Gastroesophageal sphincter (tissue), 3 donors: ENCODE measurements at regions not wholly inside any gene's neighbourhood (a gene's known extent, or its start where the extent isn't known, plus 50 kb on each side); places are given as distances from the start of the nearest gene placed in this dataset.
"Not testable (repeated sequence)": the region's sequence is repeated elsewhere in the genome, so short reads cannot be mapped to it uniquely, and the experiment has no call there.

Source experiments
- POLR2A ChIP-seq, 2 donors: fragments of 450-650 bp; IDR thresholded peaks; one replicate each; pipeline ENCODE4 v1.6.1; 2017; ENCODE audit warnings: antibody characterized with exemption in 2 of 2, mild to moderate bottlenecking in 2 of 2, moderate library complexity in 1 of 2
- TF ChIP-seq, protein P1 (sequence below), 4 experiments: fragments of 200-600 bp in 2 of 4; fragments of 450-650 bp in 2 of 4; sonication (generic) in 1 of 4; IDR thresholded peaks; one replicate each; pipeline ENCODE4 v1.5.1; 2017 to 2019; ENCODE audit warnings: antibody characterized with exemption in 4 of 4, mild to moderate bottlenecking in 2 of 4, moderate library complexity in 2 of 4

DNA sequence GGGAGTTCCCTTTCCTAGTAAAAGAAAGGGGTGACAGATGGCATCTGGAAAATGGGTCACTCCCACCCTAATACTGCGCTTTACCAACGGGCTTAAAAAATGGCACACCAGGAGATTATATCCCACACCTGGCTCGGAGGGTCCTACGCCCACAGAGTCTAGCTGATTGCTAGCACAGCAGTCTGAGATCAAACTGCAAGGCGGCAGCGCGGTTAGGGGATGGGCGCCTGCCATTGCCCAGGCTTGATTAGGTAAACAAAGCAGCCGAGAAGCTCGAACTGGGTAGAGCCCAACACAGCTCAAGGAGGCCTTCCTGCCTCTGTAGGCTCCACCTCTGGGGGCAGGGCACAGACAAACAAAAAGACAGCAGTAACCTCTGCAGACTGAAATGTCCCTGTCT, 1097.8 kb upstream of the CNTN5 start:
- TF ChIP-seq, protein P1, sequence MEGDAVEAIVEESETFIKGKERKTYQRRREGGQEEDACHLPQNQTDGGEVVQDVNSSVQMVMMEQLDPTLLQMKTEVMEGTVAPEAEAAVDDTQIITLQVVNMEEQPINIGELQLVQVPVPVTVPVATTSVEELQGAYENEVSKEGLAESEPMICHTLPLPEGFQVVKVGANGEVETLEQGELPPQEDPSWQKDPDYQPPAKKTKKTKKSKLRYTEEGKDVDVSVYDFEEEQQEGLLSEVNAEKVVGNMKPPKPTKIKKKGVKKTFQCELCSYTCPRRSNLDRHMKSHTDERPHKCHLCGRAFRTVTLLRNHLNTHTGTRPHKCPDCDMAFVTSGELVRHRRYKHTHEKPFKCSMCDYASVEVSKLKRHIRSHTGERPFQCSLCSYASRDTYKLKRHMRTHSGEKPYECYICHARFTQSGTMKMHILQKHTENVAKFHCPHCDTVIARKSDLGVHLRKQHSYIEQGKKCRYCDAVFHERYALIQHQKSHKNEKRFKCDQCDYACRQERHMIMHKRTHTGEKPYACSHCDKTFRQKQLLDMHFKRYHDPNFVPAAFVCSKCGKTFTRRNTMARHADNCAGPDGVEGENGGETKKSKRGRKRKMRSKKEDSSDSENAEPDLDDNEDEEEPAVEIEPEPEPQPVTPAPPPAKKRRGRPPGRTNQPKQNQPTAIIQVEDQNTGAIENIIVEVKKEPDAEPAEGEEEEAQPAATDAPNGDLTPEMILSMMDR (IDR thresholded peaks at IDR 0.05) = not testable (repeated sequence)
- TF ChIP-seq POLR2A (IDR thresholded peaks at IDR 0.05) = not testable (repeated sequence)
